Caco-2 (cell line): ENCODE measurements at regions not wholly inside any gene's neighbourhood (a gene's known extent, or its start where the extent isn't known, plus 50 kb on each side); places are given as distances from the start of the nearest gene placed in this dataset.

Source experiments
- BruUV-seq: library from RNA; stranded (reverse); fragments of 400-500 nt; replicated peaks from 2 replicates; lab custom pipeline; 2021; lab: Mats Ljungman, UMichigan
- CTCF ChIA-PET: fragments of 300-600 bp; sonication (Branson Sonifier 250); formaldehyde crosslinking; loops from one replicate; lab custom pipeline; 2022; ENCODE audit warnings: antibody characterized with exemption; lab: Charles Lee
- POLR2A ChIA-PET: fragments of 300-600 bp; sonication (Branson Sonifier 250); formaldehyde crosslinking; loops from one replicate; lab custom pipeline; 2022; ENCODE audit warnings: antibody characterized with exemption; lab: Charles Lee
- DNase-seq, 2 experiments: peaks; one replicate each; pipeline versions ENCODE4 v3.0.0 to v3.0.0-alpha.2; 2020 to 2022
- H3K27me3 ChIP-seq: replicated peaks from 2 replicates; pipeline ENCODE4 v1.6.0; 2011; ENCODE audit warnings: low read length; ENCODE audit not compliant: control insufficient read depth, insufficient read depth
- H3K36me3 ChIP-seq: 2 replicates; pipeline ENCODE4 v1.5.1; 2011; ENCODE audit warnings: low read length; ENCODE audit not compliant: control insufficient read depth, insufficient read depth
- H3K4me1 ChIP-seq: fragments of 250-450 bp; sonication (Bioruptor Pico); 2 replicates; pipeline ENCODE4 v1.5.1; 2020; ENCODE audit warnings: mild to moderate bottlenecking
- H3K4me3 ChIP-seq: 2 replicates; pipeline ENCODE4 v1.5.1; 2011; ENCODE audit warnings: low read depth, mild to moderate bottlenecking, control low read depth, low read length
- H3K9me3 ChIP-seq: fragments of 250-450 bp; sonication (Bioruptor Pico); 2 replicates; pipeline ENCODE4 v1.5.1; 2020; ENCODE audit warnings: mild to moderate bottlenecking, moderate library complexity
- H3K27ac Mint-ChIP-seq: one replicate; pipeline ENCODE4 v1.8.0; 2022; ENCODE audit warnings: mixed read lengths; ENCODE audit not compliant: unreplicated experiment
- H3K27me3 Mint-ChIP-seq: one replicate; pipeline ENCODE4 v1.8.0; 2022; ENCODE audit warnings: mixed read lengths; ENCODE audit not compliant: insufficient read depth, unreplicated experiment
- H3K36me3 Mint-ChIP-seq: one replicate; pipeline ENCODE4 v1.8.0; 2022; ENCODE audit warnings: mild to moderate bottlenecking, mixed read lengths; ENCODE audit not compliant: insufficient read depth, unreplicated experiment
- H3K4me1 Mint-ChIP-seq: one replicate; pipeline ENCODE4 v1.8.0; 2022; ENCODE audit warnings: low read depth, mixed read lengths; ENCODE audit not compliant: unreplicated experiment
- H3K4me3 Mint-ChIP-seq: one replicate; pipeline ENCODE4 v1.8.0; 2022; ENCODE audit warnings: mild to moderate bottlenecking, moderate library complexity, mixed read lengths; ENCODE audit not compliant: unreplicated experiment
- H3K9me3 Mint-ChIP-seq: one replicate; pipeline ENCODE4 v1.8.0; 2022; ENCODE audit warnings: mixed read lengths; ENCODE audit not compliant: unreplicated experiment
- CTCF ChIP-seq, 2 experiments: fragments of 200-600 bp in 1 of 2; IDR thresholded peaks; 1 replicate in 1 of 2; 2 replicates in 1 of 2; pipeline versions ENCODE4 v1.5.1 to v1.8.0; 2011 to 2022; ENCODE audit warnings: antibody characterized with exemption in 1 of 2, control low read depth in 1 of 2, inconsistent platforms in 1 of 2, low read depth in 1 of 2, low read length in 1 of 2, mild to moderate bottlenecking in 1 of 2, moderate library complexity in 1 of 2; ENCODE audit not compliant: insufficient read depth in 1 of 2, severe bottlenecking in 1 of 2, unreplicated experiment in 1 of 2
- intact Hi-C: fragments of 100-400 bp; cut with micrococcal nuclease; formaldehyde crosslinking; loops from one replicate; pipeline ENCODE4 v1.10.0; 2022; ENCODE audit not compliant: unreplicated experiment

- Histone ChIP-seq H3K4me1 (no peaks in the 10 kb centered on the region), H3K27me3 (no peaks in the 10 kb centered on the region), H3K9me3 (no peaks in the 10 kb centered on the region), H3K4me3 (no peak overlapping the region), H3K36me3 (no peaks in the 10 kb centered on the region)
- POLR2A ChIA-PET = no interaction called here
- DNase-seq = no peak
- Mint-ChIP-seq H3K9me3 (no peaks in the 10 kb centered on the region), H3K27me3 (peaks cover 2% of the 10 kb centered on the region), H3K36me3 (no peaks in the 10 kb centered on the region), H3K27ac (no peak overlapping the region), H3K4me1 (no peaks in the 10 kb centered on the region), H3K4me3 (no peak overlapping the region)
- no peak for TF ChIP-seq CTCF (IDR thresholded peaks at IDR 0.05; ENCODE audit: insufficient read depth in 1 of 2, low read depth in 1 of 2, low read length in 1 of 2, severe bottlenecking in 1 of 2, unreplicated experiment in 1 of 2)
- intact Hi-C loops = loop anchor here (10.0 kb wide), 1 partner anchor 133 kb away; no protein-coding TSS in a partner anchor
- CTCF ChIA-PET = no interaction called here
- no TSS peak for BruUV-seq
Measured at GRCh38 chr1:170791941-170792340, 128.0 kb downstream of the PRRX1 start.

GRCh38 chr1:170800265-170800664 lies 135.1 kb upstream of the MROH9 start:
- POLR2A ChIA-PET = no interaction called here
- no peak for TF ChIP-seq CTCF (IDR thresholded peaks at IDR 0.05; ENCODE audit: insufficient read depth in 1 of 2, low read depth in 1 of 2, low read length in 1 of 2, severe bottlenecking in 1 of 2, unreplicated experiment in 1 of 2)
- no TSS peak for BruUV-seq
- no peak for DNase-seq
- Mint-ChIP-seq H3K4me1 (no peaks in the 10 kb centered on the region), H3K36me3 (no peaks in the 10 kb centered on the region), H3K9me3 (no peaks in the 10 kb centered on the region), H3K4me3 (no peak overlapping the region), H3K27ac (no peak overlapping the region), H3K27me3 (no peaks in the 10 kb centered on the region)
- H3K4me1 ChIP-seq = no peaks in the 10 kb centered on the region
- intact Hi-C loops = no loop called here
- no peaks in the 10 kb centered on the region for H3K36me3 ChIP-seq
- no peak overlapping the region for H3K4me3 ChIP-seq
- H3K27me3 ChIP-seq = no peaks in the 10 kb centered on the region
- CTCF ChIA-PET = no interaction called here
- H3K9me3 ChIP-seq = no peaks in the 10 kb centered on the region

GRCh38 chr1:170800812-170801211 lies 134.5 kb upstream of the MROH9 start:
- BruUV-seq = no TSS peak
- Histone ChIP-seq H3K36me3 (no peaks in the 10 kb centered on the region), H3K9me3 (no peaks in the 10 kb centered on the region), H3K4me1 (no peaks in the 10 kb centered on the region), H3K27me3 (no peaks in the 10 kb centered on the region), H3K4me3 (no peak overlapping the region)
- ChIA-PET CTCF (no interaction called here), POLR2A (no interaction called here)
- TF ChIP-seq CTCF (IDR thresholded peaks at IDR 0.05; ENCODE audit: insufficient read depth in 1 of 2, low read depth in 1 of 2, low read length in 1 of 2, severe bottlenecking in 1 of 2, unreplicated experiment in 1 of 2) = no peak
- Mint-ChIP-seq H3K4me1 (no peaks in the 10 kb centered on the region), H3K27me3 (no peaks in the 10 kb centered on the region), H3K9me3 (no peaks in the 10 kb centered on the region), H3K36me3 (no peaks in the 10 kb centered on the region), H3K27ac (no peak overlapping the region), H3K4me3 (no peak overlapping the region)
- no peak for DNase-seq
- intact Hi-C loops = no loop called here
